ENCODE measurements at regions not wholly inside any gene's neighbourhood (a gene's known extent, or its start where the extent isn't known, plus 50 kb on each side); places are given as distances from the start of the nearest gene placed in this dataset.
A peak's percentile ranks its signal among the peaks of the same experiment; 100 is the strongest.
"Not testable (repeated sequence)": the region's sequence is repeated elsewhere in the genome, so short reads cannot be mapped to it uniquely, and the experiment has no call there.

- FAIRE-seq, result no peak
Observed at GRCh38 chr11:86749821-86750401, 50.4 kb upstream of the PRSS23 start.

GRCh38 chr11:86749376-86749775, 51.0 kb upstream of the PRSS23 start:
- FAIRE-seq, result no peak
- no peak for DNase-seq (ENCODE audit: insufficient read length, low spot score)

More at GRCh38 chr11:86749821-86750401, 50.4 kb upstream of the PRSS23 start:
- DNase-seq (ENCODE audit: insufficient read length, low spot score), result no peak

- FAIRE-seq (peak; percentile 62), DNase-seq (ENCODE audit: insufficient read length, low spot score) (no peak)
Observed at GRCh38 chr11:86748296-86748695, 52.0 kb upstream of the PRSS23 start.

- no peak for FAIRE-seq
- DNase-seq (ENCODE audit: insufficient read length, low spot score), result no peak
Observed at GRCh38 chr11:86747801-86748200, 52.5 kb upstream of the PRSS23 start.

- no peak for DNase-seq (ENCODE audit: insufficient read length, low spot score)
- no peak for FAIRE-seq
Observed at GRCh38 chr11:86746514-86746913, 53.8 kb upstream of the PRSS23 start.

GRCh38 chr11:86745571-86745970, 54.8 kb upstream of the PRSS23 start:
- FAIRE-seq, result no peak
- no peak for DNase-seq (ENCODE audit: insufficient read length, low spot score)

GRCh38 chr11:86743223-86744118, 56.9 kb upstream of the PRSS23 start:
- FAIRE-seq (peak; percentile 77), DNase-seq (ENCODE audit: insufficient read length, low spot score) (peak; percentile 78)

DNA sequence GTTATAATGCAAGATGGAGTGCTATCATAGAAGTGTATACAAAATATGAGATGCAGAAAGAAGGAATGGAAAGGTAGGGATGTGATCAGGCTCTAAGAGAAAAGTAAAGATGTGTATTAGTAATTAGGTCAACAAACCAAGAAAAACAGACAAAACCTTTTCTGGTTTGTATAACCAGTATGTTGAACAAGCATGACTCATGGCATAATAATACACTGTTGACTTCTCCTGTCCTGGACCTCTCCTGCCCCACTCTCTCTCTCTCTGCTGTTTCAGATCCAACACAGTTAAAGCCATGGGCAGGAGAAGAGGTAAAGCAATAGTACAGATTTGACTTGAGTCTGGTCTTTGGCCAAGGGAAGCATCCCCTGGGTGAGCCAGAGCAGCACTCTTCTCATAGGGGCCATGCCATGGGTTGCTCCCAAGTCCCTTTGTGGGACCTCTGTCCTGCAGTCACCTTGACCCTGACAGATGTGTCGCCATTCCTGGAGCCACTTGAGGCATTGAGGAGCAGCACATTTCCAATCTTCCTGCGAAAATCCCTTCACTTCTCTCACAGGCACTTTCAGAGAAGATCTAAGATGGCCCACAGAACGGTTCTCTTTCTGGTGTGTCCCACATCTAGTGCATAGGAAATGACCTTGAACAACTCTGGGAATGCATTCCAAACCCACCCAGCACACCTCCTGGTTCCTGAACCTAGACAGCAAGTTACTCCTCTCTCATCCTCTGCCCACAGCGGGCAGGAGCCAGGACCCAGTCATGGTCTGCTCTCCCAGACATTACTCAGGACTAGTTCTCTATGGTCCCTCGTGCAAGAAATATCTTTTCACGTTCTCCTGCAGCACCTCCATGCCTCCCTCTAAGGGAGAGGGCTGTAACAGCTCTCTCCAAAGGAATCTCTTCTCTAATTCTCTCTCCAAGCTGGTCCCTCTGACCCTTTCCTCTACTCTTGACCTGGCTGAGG, 58.2 kb upstream of the PRSS23 start:
- FAIRE-seq, result no peak
- DNase-seq (ENCODE audit: insufficient read length, low spot score), result no peak

DNA sequence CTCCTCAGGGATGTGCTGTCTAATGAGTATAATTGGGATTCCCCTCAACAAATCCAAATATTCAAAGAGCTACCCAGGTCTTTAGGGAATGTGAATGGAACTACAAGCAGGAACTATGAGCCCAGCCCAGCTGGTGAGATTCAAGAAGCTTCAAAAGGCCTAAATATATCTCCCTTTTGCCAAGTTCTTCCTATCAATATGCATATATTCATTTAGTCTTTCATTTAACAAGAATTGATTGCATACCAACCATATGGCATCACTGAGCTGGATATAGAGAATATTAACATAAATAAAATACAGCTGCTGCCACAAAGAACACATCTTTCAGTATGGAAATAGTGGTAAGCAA, 58.9 kb upstream of the PRSS23 start:
- no peak for FAIRE-seq

GRCh38 chr11:86740628-86741483, 59.5 kb upstream of the PRSS23 start:
- DNase-seq (ENCODE audit: insufficient read length, low spot score) (peak; percentile 83), FAIRE-seq (no peak)

More for the DNA sequence above, 58.9 kb upstream of the PRSS23 start:
- DNase-seq (ENCODE audit: insufficient read length, low spot score), result no peak

GRCh38 chr11:86738568-86738967, 61.8 kb upstream of the PRSS23 start:
- FAIRE-seq, result no peak
- no peak for DNase-seq (ENCODE audit: insufficient read length, low spot score)

- FAIRE-seq (no peak), DNase-seq (ENCODE audit: insufficient read length, low spot score) (no peak)
Observed at GRCh38 chr11:86737737-86738136, 62.6 kb upstream of the PRSS23 start.

- FAIRE-seq (no peak), DNase-seq (ENCODE audit: insufficient read length, low spot score) (no peak)
Observed at GRCh38 chr11:86737230-86737629, 63.1 kb upstream of the PRSS23 start.

- DNase-seq (ENCODE audit: insufficient read length, low spot score) (no peak), FAIRE-seq (peak; percentile 20)
Observed at GRCh38 chr11:86736291-86737143, 63.8 kb upstream of the PRSS23 start.

DNA sequence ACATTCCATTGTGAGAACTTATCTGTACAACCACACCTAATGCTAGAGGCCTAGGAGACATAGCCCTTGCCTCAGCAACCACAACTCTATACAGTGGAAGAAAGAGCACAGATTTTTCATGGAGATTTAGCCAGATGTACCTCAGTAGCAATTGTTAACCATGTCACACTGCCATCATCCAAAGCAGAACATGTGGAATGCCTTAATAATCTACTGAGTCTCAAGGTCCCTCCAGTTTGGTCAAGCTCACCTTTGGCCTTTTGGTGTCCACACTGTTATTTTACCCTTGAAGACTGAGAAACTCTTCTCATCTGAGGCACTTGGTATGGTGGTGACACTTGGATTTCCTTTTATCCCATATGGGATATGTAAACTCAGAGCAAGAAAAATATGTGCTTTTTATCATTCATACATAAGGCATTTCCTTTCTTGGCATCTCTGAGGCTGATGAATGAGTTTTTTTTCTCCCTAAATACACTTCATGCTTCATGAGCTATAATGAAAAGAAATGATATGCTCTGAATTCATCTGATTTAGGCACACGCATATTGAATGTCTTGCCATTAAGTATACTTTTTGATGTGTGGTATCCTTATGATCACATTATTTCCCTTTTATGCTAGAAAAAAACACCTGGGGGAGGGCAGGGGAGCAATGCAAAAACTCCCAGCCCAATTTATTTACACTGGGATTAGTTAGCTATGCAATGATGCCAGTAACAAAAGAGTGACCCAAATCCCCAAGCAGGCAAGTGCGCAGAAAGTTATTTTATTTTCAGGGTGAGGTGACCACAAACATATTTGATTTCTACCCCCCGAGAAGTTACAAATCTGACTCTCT, 63.3 kb upstream of the ME3 start:
- FAIRE-seq (peak; percentile 28), DNase-seq (ENCODE audit: insufficient read length, low spot score) (no peak)

GRCh38 chr11:86732739-86733138, 60.3 kb upstream of the ME3 start:
- not testable (repeated sequence) for DNase-seq (ENCODE audit: insufficient read length, low spot score); FAIRE-seq

GRCh38 chr11:86732286-86732685, 59.9 kb upstream of the ME3 start:
- not testable (repeated sequence) for DNase-seq (ENCODE audit: insufficient read length, low spot score); FAIRE-seq

DNA sequence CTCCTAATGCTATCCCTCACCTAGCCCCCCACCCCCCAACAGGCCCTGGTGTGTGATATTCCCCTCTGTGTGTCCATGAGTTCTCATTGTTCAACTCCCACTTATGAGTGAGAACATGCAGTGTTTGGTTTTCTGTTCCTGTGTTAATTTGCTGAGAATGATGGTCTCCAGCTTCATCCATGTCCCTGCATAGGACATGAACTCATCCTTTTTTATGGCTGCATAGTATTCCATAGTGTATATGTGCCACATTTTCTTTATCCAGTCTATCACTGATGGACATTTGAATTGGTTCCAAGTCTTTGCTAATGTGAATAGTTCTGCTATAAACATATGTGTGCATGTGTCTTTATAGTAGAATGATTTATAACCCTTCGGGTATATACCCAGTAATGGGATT, 57.2 kb upstream of the ME3 start:
- FAIRE-seq; DNase-seq (ENCODE audit: insufficient read length, low spot score): not testable (repeated sequence)
